GM20000 (cell line): ENCODE measurements at regions not wholly inside any gene's neighbourhood (a gene's known extent, or its start where the extent isn't known, plus 50 kb on each side); places are given as distances from the start of the nearest gene placed in this dataset.

Experiments used
- DNase-seq: peaks from one replicate; pipeline ENCODE4 v3.0.0; 2012; ENCODE audit warnings: low spot score
- TF ChIP-seq, protein P1 (sequence below): IDR thresholded peaks from 2 replicates; pipeline ENCODE4 v1.5.1; 2012; ENCODE audit warnings: mild to moderate bottlenecking, control low read depth; ENCODE audit errors: extremely low read depth, missing control alignments

DNA sequence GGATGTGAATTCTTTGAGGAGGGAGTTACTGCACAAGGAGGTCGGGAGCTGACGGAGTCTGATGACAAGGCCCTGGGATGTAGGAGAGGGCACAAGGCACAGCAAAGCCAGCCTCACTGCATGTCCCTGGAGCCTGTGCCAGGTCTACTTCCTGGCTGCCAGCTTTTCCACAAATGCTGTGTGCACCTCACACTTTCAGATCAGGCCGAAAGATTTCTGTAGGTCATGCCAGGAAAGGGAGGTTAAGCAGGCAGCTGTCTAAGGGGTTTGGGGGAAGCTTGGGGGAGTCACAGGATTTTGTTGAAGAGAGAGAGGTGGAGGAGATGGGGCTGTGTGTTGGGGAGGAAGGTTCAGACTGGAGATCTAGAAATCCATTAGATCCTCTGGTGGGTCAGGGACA lies 792.5 kb downstream of the KCNJ18 start:
- TF ChIP-seq, protein P1, sequence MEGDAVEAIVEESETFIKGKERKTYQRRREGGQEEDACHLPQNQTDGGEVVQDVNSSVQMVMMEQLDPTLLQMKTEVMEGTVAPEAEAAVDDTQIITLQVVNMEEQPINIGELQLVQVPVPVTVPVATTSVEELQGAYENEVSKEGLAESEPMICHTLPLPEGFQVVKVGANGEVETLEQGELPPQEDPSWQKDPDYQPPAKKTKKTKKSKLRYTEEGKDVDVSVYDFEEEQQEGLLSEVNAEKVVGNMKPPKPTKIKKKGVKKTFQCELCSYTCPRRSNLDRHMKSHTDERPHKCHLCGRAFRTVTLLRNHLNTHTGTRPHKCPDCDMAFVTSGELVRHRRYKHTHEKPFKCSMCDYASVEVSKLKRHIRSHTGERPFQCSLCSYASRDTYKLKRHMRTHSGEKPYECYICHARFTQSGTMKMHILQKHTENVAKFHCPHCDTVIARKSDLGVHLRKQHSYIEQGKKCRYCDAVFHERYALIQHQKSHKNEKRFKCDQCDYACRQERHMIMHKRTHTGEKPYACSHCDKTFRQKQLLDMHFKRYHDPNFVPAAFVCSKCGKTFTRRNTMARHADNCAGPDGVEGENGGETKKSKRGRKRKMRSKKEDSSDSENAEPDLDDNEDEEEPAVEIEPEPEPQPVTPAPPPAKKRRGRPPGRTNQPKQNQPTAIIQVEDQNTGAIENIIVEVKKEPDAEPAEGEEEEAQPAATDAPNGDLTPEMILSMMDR = no peak
- DNase-seq = no peak

DNA sequence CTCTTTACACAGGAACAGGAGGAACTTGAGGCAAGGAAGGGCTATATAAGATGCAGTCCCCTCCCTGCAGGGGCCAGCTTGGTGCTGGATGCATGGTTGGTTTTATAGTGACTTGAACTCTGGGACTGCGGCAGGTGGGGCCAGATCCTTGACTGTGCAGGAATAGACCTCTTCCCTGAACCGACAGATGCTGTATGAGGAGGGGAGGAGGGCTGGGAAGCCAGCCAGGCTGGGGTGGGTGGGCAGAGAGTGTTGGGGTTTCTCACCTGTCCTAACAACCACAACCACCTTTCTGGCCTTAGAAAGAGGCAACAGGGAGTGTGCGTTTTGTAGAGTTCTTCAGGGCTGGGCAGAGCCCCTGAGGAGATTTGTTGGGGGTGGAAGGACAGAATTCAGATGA lies 798.1 kb downstream of the KCNJ18 start:
- TF ChIP-seq, protein P1 = no peak

DNA sequence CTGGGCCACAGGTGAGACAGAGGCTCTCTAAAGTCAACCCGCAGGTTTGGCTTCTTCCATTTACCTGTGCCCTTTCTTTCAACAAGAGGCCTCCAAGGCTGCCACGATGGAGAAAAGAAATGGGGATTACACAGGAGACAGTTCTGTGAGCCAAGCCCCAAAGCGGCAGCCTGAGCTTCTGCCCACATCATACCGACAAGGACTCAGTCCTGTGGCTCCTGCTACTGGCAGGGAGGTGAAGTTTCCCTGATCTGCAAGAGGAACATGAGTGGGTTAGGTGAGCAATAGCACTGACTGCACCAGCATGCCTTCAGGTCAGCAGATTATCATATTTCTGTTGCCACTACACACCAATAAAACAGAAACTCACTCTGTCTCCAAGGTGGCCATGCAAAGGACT lies 800.0 kb downstream of the KCNJ18 start:
- no peak for DNase-seq
- TF ChIP-seq, protein P1 = no peak

More for the DNA sequence above, 798.1 kb downstream of the KCNJ18 start:
- no peak for DNase-seq

DNA sequence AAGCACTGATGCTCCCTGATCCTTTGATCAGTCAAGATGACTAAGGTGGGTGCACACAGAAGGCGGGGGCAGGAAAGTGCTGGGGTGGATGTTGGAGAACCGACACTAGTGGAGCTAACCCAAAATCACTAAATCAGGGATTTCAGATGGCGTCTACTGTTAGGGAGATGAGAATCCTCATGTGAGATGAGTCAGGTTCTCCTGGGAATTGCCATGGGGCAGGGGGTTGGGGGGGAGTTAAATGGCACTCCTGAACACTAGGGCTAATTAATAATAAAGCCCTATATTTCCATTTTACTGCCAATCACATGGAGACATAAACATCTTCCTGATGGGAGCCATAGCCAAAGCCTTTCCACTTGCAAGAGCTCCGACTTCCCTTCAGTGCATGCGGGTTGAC lies 804.1 kb downstream of the KCNJ18 start:
- TF ChIP-seq, protein P1 = no peak
- DNase-seq = no peak

DNA sequence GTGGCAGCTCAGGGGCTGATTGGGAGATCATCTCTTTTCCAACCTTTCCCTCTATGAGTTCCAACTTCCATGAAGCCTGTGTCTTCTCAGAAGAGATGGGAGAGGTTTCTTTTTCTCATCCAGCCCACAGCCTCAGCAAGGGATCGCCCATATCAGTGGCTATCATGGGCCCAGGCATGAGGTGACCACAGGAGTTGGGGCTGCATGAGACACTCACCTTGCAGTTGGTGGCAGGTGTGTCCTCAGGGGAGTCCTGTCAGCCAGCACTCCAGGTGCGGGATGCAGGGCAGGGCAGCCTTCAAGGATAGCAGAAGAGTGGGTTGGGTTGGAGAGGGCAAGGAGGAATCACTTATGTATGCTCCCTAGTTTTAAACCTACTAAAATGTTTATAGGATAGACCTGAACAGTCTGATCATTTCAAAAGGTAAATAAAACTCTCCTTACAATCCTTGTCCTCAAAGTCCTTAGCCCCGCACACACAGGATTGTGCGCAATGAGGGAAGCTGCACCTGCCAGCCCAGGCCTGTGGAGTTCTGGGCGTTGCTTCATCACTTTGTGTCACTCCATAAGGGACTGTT lies 811.1 kb downstream of the KCNJ18 start:
- TF ChIP-seq, protein P1 = no peak
- DNase-seq = no peak

DNA sequence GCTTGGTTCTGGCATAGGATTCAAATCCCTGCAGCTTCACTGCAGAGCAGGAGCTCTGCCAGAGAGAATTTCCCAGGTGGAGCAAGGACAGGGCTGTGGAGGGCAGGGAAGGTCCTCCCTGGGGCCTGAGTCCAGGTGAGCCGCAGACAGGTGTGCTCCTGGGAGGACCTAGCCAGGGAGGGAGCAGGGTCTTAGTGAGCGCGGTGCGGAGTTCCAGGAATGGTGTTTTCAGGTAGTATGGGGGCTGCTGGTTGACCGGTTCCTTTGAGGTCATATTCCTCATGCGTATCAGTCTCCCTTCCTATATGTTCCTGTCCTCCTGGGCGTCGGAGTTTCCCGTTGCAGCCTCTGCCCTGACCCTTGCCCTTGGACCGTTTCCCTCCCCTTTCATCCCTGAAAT lies 813.3 kb downstream of the KCNJ18 start:
- TF ChIP-seq, protein P1 = no peak
- no peak for DNase-seq

DNA sequence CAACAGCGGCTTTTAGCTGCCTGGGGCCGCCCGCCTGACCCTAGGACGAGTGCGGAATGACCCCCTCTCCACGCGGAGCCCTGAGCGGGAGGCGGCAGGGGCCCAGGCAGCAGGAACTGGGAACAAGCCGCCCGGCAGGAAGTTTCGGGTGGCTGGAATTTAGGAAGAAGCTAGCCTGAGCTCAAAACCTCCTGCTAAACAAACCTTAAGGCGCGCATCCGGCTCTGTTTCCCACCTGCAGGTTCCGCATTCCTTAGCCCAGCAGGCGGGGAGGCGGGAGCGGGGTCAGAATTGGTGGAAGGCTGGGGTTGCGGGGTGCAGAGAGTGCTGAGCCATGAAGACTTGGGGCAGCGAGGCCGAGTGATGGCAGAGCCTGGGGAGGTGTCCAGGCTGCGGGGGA lies 813.9 kb downstream of the KCNJ18 start:
- DNase-seq = no peak
- TF ChIP-seq, protein P1 = no peak
